SU-DHL-6 (cell line): ENCODE measurements at regions not wholly inside any gene's neighbourhood (a gene's known extent, or its start where the extent isn't known, plus 50 kb on each side); places are given as distances from the start of the nearest gene placed in this dataset.

ENCODE experiments used
- CTCF ChIP-seq: fragments of 200-600 bp; sonication (generic); IDR thresholded peaks from one replicate; pipeline ENCODE4 v1.5.1; 2017; ENCODE audit warnings: antibody characterized with exemption, mild to moderate bottlenecking, low read length, moderate library complexity; ENCODE audit not compliant: insufficient read depth, poor library complexity, severe bottlenecking
- EZH2phosphoT487 ChIP-seq: fragments of 200-600 bp; sonication (generic), shearing (Covaris generic); conservative IDR thresholded peaks from 2 replicates; pipeline ENCODE4 v1.6.1; 2018; ENCODE audit warnings: mild to moderate bottlenecking, antibody characterized with exemption, low read length, moderate library complexity, mixed read lengths

GRCh38 chr5:128799945-128800344 lies 165.3 kb upstream of the SLC27A6 start:
- TF ChIP-seq CTCF (no peak), EZH2phosphoT487 (no peak)
